HuH-7.5 (cell line): ENCODE measurements at regions not wholly inside any gene's neighbourhood (a gene's known extent, or its start where the extent isn't known, plus 50 kb on each side); places are given as distances from the start of the nearest gene placed in this dataset.
"Not testable (repeated sequence)": the region's sequence is repeated elsewhere in the genome, so short reads cannot be mapped to it uniquely, and the experiment has no call there.

Source experiments
- DNase-seq: peaks from one replicate; pipeline ENCODE4 v3.0.0; 2011; ENCODE audit warnings: low spot score

GRCh38 chrX:140337263-140337662 lies 167.6 kb downstream of the SOX3 start:
- DNase-seq, result no peak

GRCh38 chrX:140318296-140318695 lies 186.6 kb downstream of the SOX3 start:
- no peak for DNase-seq

GRCh38 chrX:140317462-140317861 lies 187.4 kb downstream of the SOX3 start:
- no peak for DNase-seq

GRCh38 chrX:140298960-140299825 lies 205.7 kb downstream of the SOX3 start:
- no peak for DNase-seq

GRCh38 chrX:140297273-140297672 lies 207.6 kb downstream of the SOX3 start:
- DNase-seq, result no peak

GRCh38 chrX:140292961-140293360 lies 211.9 kb downstream of the SOX3 start:
- DNase-seq, result no peak

GRCh38 chrX:140292188-140292587 lies 212.7 kb downstream of the SOX3 start:
- no peak for DNase-seq

GRCh38 chrX:140274811-140275525 lies 229.9 kb downstream of the SOX3 start:
- DNase-seq, result no peak

GRCh38 chrX:140273921-140274320 lies 230.9 kb downstream of the SOX3 start:
- DNase-seq, result no peak

GRCh38 chrX:140250391-140250790 lies 254.5 kb downstream of the SOX3 start:
- no peak for DNase-seq

- DNase-seq, result no peak
Observed at GRCh38 chrX:140249088-140249487, 255.8 kb downstream of the SOX3 start.

- no peak for DNase-seq
Observed at GRCh38 chrX:140229191-140229590, 263.9 kb upstream of the CXorf66 start.

GRCh38 chrX:140226037-140226436 lies 260.7 kb upstream of the CXorf66 start:
- not testable (repeated sequence) for DNase-seq

GRCh38 chrX:140215894-140216293 lies 250.6 kb upstream of the CXorf66 start:
- not testable (repeated sequence) for DNase-seq

- DNase-seq, result not testable (repeated sequence)
Observed at GRCh38 chrX:140214518-140214917, 249.2 kb upstream of the CXorf66 start.

- no peak for DNase-seq
Observed at GRCh38 chrX:140206657-140207056, 241.3 kb upstream of the CXorf66 start.

- no peak for DNase-seq
Observed at GRCh38 chrX:140190441-140191108, 225.3 kb upstream of the CXorf66 start.

GRCh38 chrX:140180585-140180984 lies 215.3 kb upstream of the CXorf66 start:
- DNase-seq, result no peak

- DNase-seq, result no peak
Observed at GRCh38 chrX:140177821-140178220, 212.5 kb upstream of the CXorf66 start.

- no peak for DNase-seq
Observed at GRCh38 chrX:140172401-140172800, 207.1 kb upstream of the CXorf66 start.

- DNase-seq, result no peak
Observed at GRCh38 chrX:140167551-140167950, 202.2 kb upstream of the CXorf66 start.

GRCh38 chrX:140165849-140166248 lies 200.5 kb upstream of the CXorf66 start:
- no peak for DNase-seq

GRCh38 chrX:140164391-140164790 lies 199.1 kb upstream of the CXorf66 start:
- no peak for DNase-seq
